Omental fat pad (tissue), 3 donors: ENCODE measurements at regions not wholly inside any gene's neighbourhood (a gene's known extent, or its start where the extent isn't known, plus 50 kb on each side); places are given as distances from the start of the nearest gene placed in this dataset.

Experiments used
- ATAC-seq: fragments of 150-250 bp; one replicate; pipeline ENCODE4 v1.9.1; 2016; ENCODE audit warnings: mild to moderate bottlenecking, moderate library complexity; ENCODE audit not compliant: low FRiP score
- DNase-seq: peaks from one replicate; pipeline ENCODE4 v3.0.0-alpha.2; 2019; ENCODE audit warnings: low spot score
- TF ChIP-seq, protein P1 (sequence below), 3 donors: fragments of 450-650 bp; IDR thresholded peaks; one replicate each; pipeline ENCODE4 v1.5.1; 2016 to 2017; ENCODE audit warnings: antibody characterized with exemption in 3 of 3, mild to moderate bottlenecking in 3 of 3, moderate library complexity in 2 of 3

DNA sequence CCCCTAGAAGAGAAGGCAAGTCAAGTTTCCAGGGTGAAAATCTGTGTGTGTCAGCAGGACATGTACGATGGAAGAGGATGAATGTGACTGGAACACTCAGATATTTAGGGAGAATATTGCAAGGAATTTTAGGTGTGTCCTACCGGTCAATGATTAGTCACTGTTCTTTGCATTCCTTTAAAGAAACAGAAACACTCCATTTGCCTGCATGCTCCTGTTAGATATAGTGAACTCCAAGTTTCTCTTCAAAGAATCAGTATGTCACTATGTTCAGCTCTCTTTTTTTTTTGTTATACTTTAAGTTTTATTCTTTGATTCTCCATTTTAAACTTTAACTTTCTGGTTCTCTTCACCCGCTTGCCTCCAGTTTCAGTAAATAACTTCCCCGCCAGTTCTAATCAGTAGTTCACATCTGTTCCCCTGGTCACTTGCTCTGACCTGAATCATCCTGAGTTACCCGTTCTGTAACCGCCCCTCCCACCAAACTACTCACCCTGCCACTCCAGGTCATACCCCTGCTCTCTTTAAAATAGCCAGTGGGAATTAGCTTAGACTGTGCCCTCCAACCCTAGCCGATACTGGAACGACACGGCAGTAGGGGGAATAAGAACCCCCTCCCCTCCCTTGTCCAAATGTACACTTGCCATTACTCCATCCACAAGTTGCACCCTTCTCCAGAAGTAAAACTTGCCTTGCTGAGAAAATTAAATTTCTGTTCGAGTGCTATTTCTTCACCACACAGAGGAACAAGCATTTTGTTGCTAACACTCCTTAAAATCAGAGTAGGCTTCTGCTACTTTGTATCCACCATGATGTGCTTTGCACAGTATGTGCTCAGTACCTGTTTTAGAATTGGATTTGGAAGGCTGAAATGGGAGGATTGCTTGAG lies 268.4 kb downstream of the METTL4 start:
- ATAC-seq (peak; percentile 71), DNase-seq (no peak)
- TF ChIP-seq, protein P1, sequence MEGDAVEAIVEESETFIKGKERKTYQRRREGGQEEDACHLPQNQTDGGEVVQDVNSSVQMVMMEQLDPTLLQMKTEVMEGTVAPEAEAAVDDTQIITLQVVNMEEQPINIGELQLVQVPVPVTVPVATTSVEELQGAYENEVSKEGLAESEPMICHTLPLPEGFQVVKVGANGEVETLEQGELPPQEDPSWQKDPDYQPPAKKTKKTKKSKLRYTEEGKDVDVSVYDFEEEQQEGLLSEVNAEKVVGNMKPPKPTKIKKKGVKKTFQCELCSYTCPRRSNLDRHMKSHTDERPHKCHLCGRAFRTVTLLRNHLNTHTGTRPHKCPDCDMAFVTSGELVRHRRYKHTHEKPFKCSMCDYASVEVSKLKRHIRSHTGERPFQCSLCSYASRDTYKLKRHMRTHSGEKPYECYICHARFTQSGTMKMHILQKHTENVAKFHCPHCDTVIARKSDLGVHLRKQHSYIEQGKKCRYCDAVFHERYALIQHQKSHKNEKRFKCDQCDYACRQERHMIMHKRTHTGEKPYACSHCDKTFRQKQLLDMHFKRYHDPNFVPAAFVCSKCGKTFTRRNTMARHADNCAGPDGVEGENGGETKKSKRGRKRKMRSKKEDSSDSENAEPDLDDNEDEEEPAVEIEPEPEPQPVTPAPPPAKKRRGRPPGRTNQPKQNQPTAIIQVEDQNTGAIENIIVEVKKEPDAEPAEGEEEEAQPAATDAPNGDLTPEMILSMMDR (IDR thresholded peaks at IDR 0.05): no peak

DNA sequence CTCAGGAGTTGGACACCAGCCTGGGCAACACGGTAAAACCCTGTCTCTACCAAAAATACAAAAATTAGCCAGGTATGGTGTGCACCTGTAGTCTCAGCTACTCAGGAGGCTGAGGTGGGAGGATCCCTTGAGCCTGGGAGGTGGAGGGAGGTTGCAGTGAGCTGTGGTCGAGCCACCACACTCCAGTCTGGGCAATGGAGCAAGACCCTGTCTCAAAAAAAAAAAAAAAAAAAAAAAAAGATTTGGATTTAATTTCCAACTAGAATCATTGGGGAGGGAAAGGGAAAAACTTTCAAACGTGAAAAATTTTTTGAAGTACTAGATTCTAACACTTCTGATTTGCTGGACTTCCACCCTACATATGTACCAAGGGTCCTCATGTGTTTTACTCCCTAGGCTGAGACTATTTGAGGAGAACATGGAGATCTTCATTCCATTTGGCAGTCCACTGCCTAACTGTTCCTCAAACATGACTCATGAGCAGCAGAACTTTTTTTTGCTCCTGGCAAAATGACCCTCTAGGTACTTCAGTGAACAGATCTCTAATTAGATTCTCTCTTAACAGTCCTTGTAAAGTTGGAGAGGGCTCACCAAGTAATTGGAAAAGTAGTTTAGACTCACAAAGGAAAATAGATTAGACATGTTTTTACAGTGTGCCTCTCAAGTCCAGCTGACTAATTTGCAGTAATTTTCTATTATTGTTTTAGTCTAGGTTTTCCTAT lies 267.6 kb downstream of the METTL4 start:
- no peak for DNase-seq
- ATAC-seq: no peak

DNA sequence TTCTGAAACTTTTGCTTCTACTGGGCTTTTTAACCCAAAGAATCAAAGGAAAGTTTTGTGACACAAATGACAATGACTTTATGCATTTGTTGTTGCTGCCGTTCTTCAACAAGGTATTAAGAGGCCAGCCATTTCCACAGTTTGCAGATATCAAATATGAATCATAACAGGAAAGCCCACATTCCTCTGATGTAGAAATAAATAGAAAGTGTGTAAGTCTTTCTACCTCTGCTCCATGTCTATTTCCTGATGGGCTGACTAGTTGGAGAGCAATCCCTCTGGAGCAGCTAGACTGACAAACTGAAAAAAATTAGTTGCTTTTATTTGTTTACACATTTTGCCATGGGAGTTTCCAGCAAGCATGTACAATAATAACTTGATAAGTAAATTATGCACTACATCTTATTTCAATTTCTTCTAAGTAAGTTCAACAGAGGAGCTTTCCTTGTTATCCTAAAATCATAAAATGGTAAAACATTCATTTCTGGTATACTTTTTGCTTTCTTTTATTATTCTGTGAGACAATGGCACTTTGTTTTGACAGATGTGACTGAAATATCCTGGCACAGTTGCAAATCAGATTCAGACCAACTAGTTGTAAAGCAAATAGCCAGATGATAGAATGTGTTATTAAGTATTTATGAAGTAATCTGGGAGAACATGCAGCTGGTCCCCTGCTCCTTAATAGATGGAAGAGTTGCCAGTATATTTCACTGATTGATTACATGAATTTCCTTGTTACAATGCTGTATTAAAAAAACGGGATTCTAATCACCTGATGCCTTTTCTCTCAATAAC lies 266.7 kb downstream of the METTL4 start:
- DNase-seq: no peak
- no peak for ATAC-seq
- TF ChIP-seq, protein P1 (IDR thresholded peaks at IDR 0.05): no peak

More for the DNA sequence above, 267.6 kb downstream of the METTL4 start:
- TF ChIP-seq, protein P1 (IDR thresholded peaks at IDR 0.05): no peak

DNA sequence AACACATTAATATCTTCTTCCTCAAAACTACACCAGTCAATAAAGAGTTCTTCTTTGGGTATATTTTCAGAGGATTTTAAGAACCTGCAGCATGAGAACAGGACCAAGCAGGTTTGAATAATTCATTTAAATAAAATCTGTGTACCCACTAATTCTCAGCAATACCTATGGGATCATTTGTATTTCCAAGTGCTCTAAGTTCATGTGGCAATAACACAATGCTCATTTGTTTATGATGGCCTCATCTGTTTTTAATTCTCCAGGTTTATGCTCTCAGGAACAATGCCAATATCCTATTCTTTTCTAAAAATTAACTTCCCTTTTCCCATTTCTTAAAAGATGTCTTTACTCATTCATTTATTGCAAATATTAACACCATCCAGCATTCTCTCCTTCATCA lies 264.7 kb downstream of the METTL4 start:
- TF ChIP-seq, protein P1 (IDR thresholded peaks at IDR 0.05): no peak
- ATAC-seq (no peak), DNase-seq (no peak)

DNA sequence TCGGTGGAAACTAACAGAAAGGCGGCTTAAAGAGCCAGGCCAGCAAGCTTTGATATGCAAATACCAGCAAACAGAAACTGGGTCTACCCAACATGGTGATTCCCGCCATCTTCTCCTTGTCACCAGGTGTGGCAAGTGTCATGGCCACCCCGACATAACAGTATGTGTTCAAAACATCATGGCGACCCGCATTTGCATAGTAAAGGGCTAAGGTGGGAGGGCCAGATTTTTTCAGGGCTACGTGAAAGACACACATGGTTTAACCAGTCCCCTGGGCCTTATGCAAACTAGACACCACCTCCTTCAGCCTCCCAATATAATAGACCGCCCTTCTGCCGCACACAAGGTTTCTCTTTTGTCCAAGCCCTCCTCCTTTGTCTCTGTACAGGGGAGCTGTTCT lies 260.4 kb downstream of the METTL4 start:
- DNase-seq (no peak), ATAC-seq (no peak)
- TF ChIP-seq, protein P1 (IDR thresholded peaks at IDR 0.05): no peak

DNA sequence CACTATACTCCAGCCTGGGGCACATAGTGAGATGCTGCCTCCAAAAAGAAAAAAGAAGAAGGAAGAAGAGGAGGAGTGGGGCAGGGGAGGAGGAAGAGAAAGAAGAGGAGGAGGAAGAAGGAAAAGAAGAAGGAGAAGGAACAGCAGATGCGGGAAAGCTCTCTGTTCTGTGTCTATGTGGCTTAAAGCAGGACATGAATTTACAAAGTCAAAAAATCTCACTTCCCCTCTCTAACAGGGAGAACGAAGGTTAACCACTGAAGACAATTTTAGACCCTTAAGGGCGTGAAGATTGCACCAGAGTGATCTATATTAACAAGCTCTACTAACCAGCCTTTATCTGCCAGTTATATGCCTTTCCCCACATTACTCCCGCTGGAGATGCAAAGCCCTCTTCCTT lies 258.9 kb downstream of the METTL4 start:
- TF ChIP-seq, protein P1 (IDR thresholded peaks at IDR 0.05): no peak
- no peak for ATAC-seq
- no peak for DNase-seq
